Mesothelial cell of epicardium (in vitro differentiated cells): ENCODE measurements at regions not wholly inside any gene's neighbourhood (a gene's known extent, or its start where the extent isn't known, plus 50 kb on each side); places are given as distances from the start of the nearest gene placed in this dataset.

Experiments used
- DNase-seq, 2 experiments: peaks; one replicate each; pipeline ENCODE4 v3.0.0; 2021; ENCODE audit warnings: low spot score in 2 of 2; ENCODE audit not compliant: unreplicated experiment in 2 of 2
- H3K27ac Mint-ChIP-seq: 2 replicates; pipeline ENCODE4 v1.8.0; 2021; ENCODE audit warnings: mixed read lengths
- H3K27me3 Mint-ChIP-seq: 2 replicates; pipeline ENCODE4 v1.8.0; 2021; ENCODE audit warnings: low read depth, mixed read lengths
- H3K36me3 Mint-ChIP-seq: 2 replicates; pipeline ENCODE4 v1.8.0; 2021; ENCODE audit warnings: mixed read lengths
- H3K4me1 Mint-ChIP-seq: 2 replicates; pipeline ENCODE4 v1.8.0; 2021; ENCODE audit warnings: mixed read lengths
- H3K4me3 Mint-ChIP-seq: 2 replicates; pipeline ENCODE4 v1.8.0; 2021; ENCODE audit warnings: mild to moderate bottlenecking, moderate library complexity, mixed read lengths
- H3K9me3 Mint-ChIP-seq: 2 replicates; pipeline ENCODE4 v1.8.0; 2021; ENCODE audit warnings: mixed read lengths
- TF ChIP-seq, protein P1 (sequence below): fragments of 200-600 bp; sonication (generic); IDR thresholded peaks from one replicate; pipeline ENCODE4 v1.5.0; 2021; ENCODE audit warnings: antibody characterized with exemption; ENCODE audit not compliant: unreplicated experiment

DNA sequence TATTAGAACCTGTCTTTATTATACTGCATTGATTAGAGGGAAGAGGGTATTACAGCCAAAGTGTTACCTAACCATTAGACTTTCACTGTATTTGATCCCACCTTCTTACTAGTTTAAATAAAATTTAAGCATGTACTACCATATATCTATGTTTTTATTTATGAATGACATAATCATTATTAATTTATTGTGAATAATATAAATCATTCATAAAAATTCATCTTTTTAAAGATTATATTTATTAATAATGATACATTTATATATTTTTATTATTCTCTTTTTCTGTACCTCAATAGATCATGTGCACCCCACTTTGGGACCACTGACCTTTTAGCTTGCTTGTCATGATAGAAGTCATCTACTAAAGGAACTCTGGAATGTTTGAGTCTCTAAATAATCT, 223.5 kb upstream of the MARCKS start:
- no peaks in the 10 kb centered on the region for H3K36me3 Mint-ChIP-seq
- DNase-seq, result no peak
- peaks cover 30% of the 10 kb centered on the region for H3K4me1 Mint-ChIP-seq
- no peak overlapping the region for H3K4me3 Mint-ChIP-seq
- H3K27ac Mint-ChIP-seq, result no peak overlapping the region
- no peaks in the 10 kb centered on the region for H3K27me3 Mint-ChIP-seq
- H3K9me3 Mint-ChIP-seq, result no peaks in the 10 kb centered on the region
- TF ChIP-seq, protein P1, sequence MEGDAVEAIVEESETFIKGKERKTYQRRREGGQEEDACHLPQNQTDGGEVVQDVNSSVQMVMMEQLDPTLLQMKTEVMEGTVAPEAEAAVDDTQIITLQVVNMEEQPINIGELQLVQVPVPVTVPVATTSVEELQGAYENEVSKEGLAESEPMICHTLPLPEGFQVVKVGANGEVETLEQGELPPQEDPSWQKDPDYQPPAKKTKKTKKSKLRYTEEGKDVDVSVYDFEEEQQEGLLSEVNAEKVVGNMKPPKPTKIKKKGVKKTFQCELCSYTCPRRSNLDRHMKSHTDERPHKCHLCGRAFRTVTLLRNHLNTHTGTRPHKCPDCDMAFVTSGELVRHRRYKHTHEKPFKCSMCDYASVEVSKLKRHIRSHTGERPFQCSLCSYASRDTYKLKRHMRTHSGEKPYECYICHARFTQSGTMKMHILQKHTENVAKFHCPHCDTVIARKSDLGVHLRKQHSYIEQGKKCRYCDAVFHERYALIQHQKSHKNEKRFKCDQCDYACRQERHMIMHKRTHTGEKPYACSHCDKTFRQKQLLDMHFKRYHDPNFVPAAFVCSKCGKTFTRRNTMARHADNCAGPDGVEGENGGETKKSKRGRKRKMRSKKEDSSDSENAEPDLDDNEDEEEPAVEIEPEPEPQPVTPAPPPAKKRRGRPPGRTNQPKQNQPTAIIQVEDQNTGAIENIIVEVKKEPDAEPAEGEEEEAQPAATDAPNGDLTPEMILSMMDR, result no peak

DNA sequence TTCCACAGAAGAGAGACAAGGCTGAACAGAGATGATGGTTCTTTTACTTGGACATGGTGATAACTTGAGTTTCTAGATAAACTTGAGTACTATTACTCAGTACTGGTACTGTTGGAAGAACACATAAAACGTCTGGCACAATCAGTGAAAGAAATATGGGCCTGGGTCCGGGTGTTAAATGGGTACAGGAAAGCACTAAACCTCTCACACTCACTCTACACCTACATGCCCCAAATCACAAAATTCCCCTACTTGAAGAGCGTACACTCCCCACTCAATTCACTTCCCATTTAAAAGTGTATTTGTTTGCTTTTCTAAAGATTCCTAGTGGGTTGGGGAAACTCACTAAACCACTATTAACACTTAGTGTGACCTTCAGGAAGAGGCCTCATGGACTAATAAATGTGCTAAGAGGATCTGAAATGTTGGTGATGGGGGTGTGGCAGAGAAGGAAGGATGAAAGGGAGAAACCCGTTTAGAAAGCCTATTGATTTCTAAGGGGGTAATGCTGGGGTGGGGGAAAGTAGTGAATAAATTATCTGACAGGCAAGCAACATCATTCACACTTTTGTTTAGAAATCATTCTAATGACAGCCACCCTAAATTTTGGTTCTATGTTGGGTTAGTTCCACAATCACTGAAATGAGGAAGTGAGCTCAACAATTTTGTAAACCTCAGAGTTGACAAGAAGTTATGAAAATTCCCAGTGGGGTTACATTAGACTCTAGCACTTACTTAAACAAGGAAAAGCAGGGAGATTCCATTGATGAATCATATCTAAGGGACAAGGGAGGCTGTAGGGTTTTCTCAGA, 222.6 kb upstream of the MARCKS start:
- no peaks in the 10 kb centered on the region for H3K27me3 Mint-ChIP-seq
- DNase-seq, result no peak
- H3K36me3 Mint-ChIP-seq, result no peaks in the 10 kb centered on the region
- TF ChIP-seq, protein P1, result no peak
- H3K4me3 Mint-ChIP-seq, result no peak overlapping the region
- peaks cover 30% of the 10 kb centered on the region for H3K4me1 Mint-ChIP-seq
- no peaks in the 10 kb centered on the region for H3K9me3 Mint-ChIP-seq
- H3K27ac Mint-ChIP-seq, result no peak overlapping the region

DNA sequence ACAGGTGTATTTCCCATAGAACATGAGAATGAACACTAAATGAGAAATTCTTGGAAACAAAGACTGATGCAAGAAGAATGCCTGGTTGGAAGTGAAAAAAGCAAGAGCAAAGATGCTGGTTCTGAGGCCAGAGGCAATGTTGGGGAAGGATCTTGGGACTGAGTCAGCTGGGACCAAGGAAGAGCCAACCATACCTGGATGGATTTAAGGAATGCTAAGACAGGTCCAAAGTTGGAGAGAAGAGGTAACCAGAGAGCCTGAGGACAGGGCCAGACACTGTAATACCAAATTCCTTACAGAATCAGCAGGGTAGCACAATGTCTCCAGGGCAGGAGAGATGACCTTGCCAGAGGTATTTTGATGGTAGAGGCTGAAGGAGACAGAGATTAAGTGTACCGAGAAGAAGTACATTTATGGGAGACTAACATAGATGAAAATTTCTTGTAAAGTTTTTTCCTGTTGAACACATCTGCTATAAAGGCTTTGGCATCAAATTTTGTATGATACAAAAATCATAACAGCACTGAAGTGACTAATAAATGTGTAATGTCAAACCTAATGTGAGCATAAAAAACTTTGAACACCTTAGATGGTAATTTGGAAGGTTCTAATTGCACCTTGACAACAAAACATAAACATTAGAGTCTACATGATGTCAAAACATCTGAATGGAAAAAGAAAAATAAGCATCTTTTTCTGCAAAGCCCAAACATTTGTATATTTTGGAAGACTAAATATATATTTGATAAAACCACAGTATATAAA, 221.7 kb upstream of the MARCKS start:
- Mint-ChIP-seq H3K27ac (no peak overlapping the region), H3K4me3 (no peak overlapping the region), H3K36me3 (no peaks in the 10 kb centered on the region), H3K9me3 (no peaks in the 10 kb centered on the region), H3K27me3 (no peaks in the 10 kb centered on the region), H3K4me1 (peaks cover 30% of the 10 kb centered on the region)
- TF ChIP-seq, protein P1, result no peak
- no peak for DNase-seq

DNA sequence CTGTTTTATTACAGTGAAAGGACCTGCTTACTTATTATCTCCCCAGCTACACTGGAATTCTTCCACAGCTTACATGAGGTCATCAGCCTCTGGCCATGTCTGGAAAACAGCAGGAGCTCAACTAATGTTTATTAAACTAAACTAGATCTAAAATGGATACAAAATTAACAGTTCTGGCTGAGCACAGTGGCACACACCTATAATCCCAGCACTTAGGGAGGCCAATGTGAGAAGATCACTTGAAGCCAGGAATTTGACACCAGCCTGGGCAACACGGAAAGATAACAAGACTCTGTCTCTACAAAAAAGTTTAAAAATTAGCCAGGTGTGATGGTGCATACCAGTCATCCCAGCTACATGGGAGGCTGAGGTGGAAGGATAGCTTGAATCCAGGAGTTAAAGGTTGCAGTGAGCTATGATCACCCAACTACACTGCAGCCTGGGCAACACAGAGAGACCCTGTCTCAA, 220.8 kb upstream of the MARCKS start:
- DNase-seq, result no peak
- Mint-ChIP-seq H3K27me3 (no peaks in the 10 kb centered on the region), H3K4me1 (peaks cover 22% of the 10 kb centered on the region), H3K27ac (no peak overlapping the region), H3K9me3 (no peaks in the 10 kb centered on the region), H3K4me3 (no peak overlapping the region), H3K36me3 (no peaks in the 10 kb centered on the region)
- TF ChIP-seq, protein P1, result no peak

DNA sequence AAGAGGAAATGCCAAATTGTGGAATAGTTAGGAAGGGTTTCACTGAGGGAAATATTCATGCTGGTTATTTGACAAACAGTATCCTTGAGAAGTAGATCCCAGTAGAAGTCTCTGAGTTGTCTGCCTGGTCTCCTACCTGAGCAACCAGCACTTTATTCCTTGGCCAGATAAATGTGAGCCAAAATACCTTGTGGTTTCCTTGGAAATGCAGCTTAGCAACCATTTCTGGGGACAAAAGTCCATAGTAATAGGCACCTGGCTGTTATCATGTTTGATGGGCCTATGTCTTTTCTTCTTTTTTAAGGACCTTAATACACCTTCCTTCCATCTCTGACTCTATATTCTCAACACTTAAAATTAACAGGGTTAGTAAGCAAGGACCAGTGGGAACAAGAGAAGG, 217.1 kb upstream of the MARCKS start:
- Mint-ChIP-seq H3K9me3 (no peaks in the 10 kb centered on the region), H3K4me3 (no peak overlapping the region), H3K36me3 (no peaks in the 10 kb centered on the region), H3K4me1 (peaks cover 34% of the 10 kb centered on the region), H3K27ac (no peak overlapping the region), H3K27me3 (no peaks in the 10 kb centered on the region)
- TF ChIP-seq, protein P1, result no peak
- no peak for DNase-seq
